Keratinocyte (primary cell): ENCODE measurements at regions not wholly inside any gene's neighbourhood (a gene's known extent, or its start where the extent isn't known, plus 50 kb on each side); places are given as distances from the start of the nearest gene placed in this dataset.

Source experiments
- CTCF ChIP-seq, 3 experiments: IDR thresholded peaks in 1 of 3; conservative IDR thresholded peaks in 1 of 3; optimal IDR thresholded peaks in 1 of 3; 2 replicates in 2 of 3; 3 replicates in 1 of 3; pipeline versions ENCODE3 to v1.5.1; 2011; ENCODE audit warnings: low read length in 3 of 3, mild to moderate bottlenecking in 3 of 3, moderate library complexity in 2 of 3, control low read depth in 1 of 3, inconsistent platforms in 1 of 3; ENCODE audit not compliant: insufficient read depth in 2 of 3; ENCODE audit errors: extremely low read depth in 1 of 3
- EZH2 ChIP-seq: IDR thresholded peaks from one replicate; pipeline ENCODE4 v1.6.1; 2012; ENCODE audit warnings: inconsistent platforms, mild to moderate bottlenecking, low read length, moderate library complexity

- TF ChIP-seq CTCF (optimal IDR thresholded peaks at IDR 0.05 in 1 of 3, IDR thresholded peaks at IDR 0.05 in 1 of 3, conservative IDR thresholded peaks at IDR 0.05 in 1 of 3; ENCODE audit: extremely low read depth in 1 of 3, insufficient read depth in 2 of 3, low read length in 3 of 3): no peak
- no peak for TF ChIP-seq EZH2
Observed at GRCh38 chr2:56460508-56460907, 276.7 kb downstream of the CCDC85A start.
